PC-3 (cell line): ENCODE measurements at regions not wholly inside any gene's neighbourhood (a gene's known extent, or its start where the extent isn't known, plus 50 kb on each side); places are given as distances from the start of the nearest gene placed in this dataset.

Source experiments
- CTCF ChIP-seq: fragments of 300-600 bp; sonication (generic); conservative IDR thresholded peaks from 2 replicates; pipeline ENCODE4 v1.5.1; 2017; ENCODE audit warnings: antibody characterized with exemption, low read depth, mild to moderate bottlenecking, low read length
- EZH2 ChIP-seq: fragments of 300-600 bp; sonication (generic); IDR thresholded peaks from one replicate; pipeline ENCODE4 v1.6.1; 2017; ENCODE audit warnings: antibody characterized with exemption, mild to moderate bottlenecking, low read length; ENCODE audit not compliant: unreplicated experiment
- EZH2phosphoT487 ChIP-seq: fragments of 300-600 bp; sonication (generic); IDR thresholded peaks from 2 replicates; pipeline ENCODE4 v1.6.1; 2018; ENCODE audit warnings: mild to moderate bottlenecking, antibody characterized with exemption, low read length, borderline replicate concordance

DNA sequence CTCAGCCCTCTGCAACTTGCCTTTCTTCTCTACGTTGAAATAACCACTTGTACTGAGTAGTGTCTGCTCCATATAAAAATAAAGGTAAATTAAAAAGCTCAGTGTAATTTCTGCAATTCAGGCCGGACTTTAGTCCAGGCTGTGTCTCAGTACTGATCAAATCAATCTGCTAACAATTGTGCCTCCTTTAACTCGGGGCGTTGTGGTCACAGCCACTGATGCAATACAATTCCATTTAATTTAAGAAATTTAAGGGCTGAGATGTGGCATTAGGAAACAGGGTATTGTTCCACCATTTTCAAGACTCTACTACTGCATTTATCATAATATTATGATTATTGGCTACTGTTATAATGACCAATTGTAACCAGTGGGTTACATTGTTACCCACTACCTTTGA is 60.0 kb upstream of the NPAS2 start:
- TF ChIP-seq EZH2 = no peak
- TF ChIP-seq CTCF = no peak
- no peak for TF ChIP-seq EZH2phosphoT487
